T-helper 1 cell treated with Interleukin-12 subunit alpha and Interleukin-12 subunit beta and Interleukin-4 antibody, amounts not matched to agents 30 μg/mL and 1 μg/mL, for 36 hours (primary cell): ENCODE measurements at regions not wholly inside any gene's neighbourhood (a gene's known extent, or its start where the extent isn't known, plus 50 kb on each side); places are given as distances from the start of the nearest gene placed in this dataset.
"Not testable (repeated sequence)": the region's sequence is repeated elsewhere in the genome, so short reads cannot be mapped to it uniquely, and the experiment has no call there.

Experiments used
- H3K27ac Mint-ChIP-seq: one replicate; pipeline ENCODE4 v1.8.0; 2021; ENCODE audit warnings: mild to moderate bottlenecking, mixed read lengths
- H3K27me3 Mint-ChIP-seq: one replicate; pipeline ENCODE4 v1.8.0; 2021; ENCODE audit warnings: low read depth, mixed read lengths
- H3K36me3 Mint-ChIP-seq: one replicate; pipeline ENCODE4 v1.8.0; 2021; ENCODE audit warnings: low read depth, mixed read lengths
- H3K4me1 Mint-ChIP-seq: one replicate; pipeline ENCODE4 v1.8.0; 2021; ENCODE audit warnings: low read depth, mixed read lengths
- H3K4me3 Mint-ChIP-seq: one replicate; pipeline ENCODE4 v1.8.0; 2021; ENCODE audit warnings: mild to moderate bottlenecking, moderate library complexity, mixed read lengths
- H3K9me3 Mint-ChIP-seq: one replicate; pipeline ENCODE4 v1.8.0; 2021; ENCODE audit warnings: mixed read lengths

GRCh38 chr16:66026787-66027330, 339.6 kb upstream of the CDH5 start:
- H3K4me3 Mint-ChIP-seq: no peak overlapping the region
- H3K27me3 Mint-ChIP-seq: no peaks in the 10 kb centered on the region
- no peaks in the 10 kb centered on the region for H3K36me3 Mint-ChIP-seq
- peaks cover 8% of the 10 kb centered on the region for H3K9me3 Mint-ChIP-seq
- H3K27ac Mint-ChIP-seq: no peak overlapping the region
- no peaks in the 10 kb centered on the region for H3K4me1 Mint-ChIP-seq

GRCh38 chr16:66026211-66026610, 340.3 kb upstream of the CDH5 start:
- Mint-ChIP-seq H3K36me3 (no peaks in the 10 kb centered on the region), H3K27ac (no peak overlapping the region), H3K4me1 (no peaks in the 10 kb centered on the region)

GRCh38 chr16:66025751-66026150, 340.7 kb upstream of the CDH5 start:
- no peak overlapping the region for H3K27ac Mint-ChIP-seq
- no peak overlapping the region for H3K4me3 Mint-ChIP-seq
- no peaks in the 10 kb centered on the region for H3K4me1 Mint-ChIP-seq
- peaks cover 8% of the 10 kb centered on the region for H3K9me3 Mint-ChIP-seq
- H3K27me3 Mint-ChIP-seq: no peaks in the 10 kb centered on the region
- H3K36me3 Mint-ChIP-seq: no peaks in the 10 kb centered on the region

More at GRCh38 chr16:66026211-66026610, 340.3 kb upstream of the CDH5 start:
- no peaks in the 10 kb centered on the region for H3K27me3 Mint-ChIP-seq
- peaks cover 8% of the 10 kb centered on the region for H3K9me3 Mint-ChIP-seq
- H3K4me3 Mint-ChIP-seq: no peak overlapping the region

- not testable (repeated sequence) for H3K4me1 Mint-ChIP-seq, H3K4me3 Mint-ChIP-seq, H3K27ac Mint-ChIP-seq, H3K9me3 Mint-ChIP-seq, H3K36me3 Mint-ChIP-seq, H3K27me3 Mint-ChIP-seq
Observed at GRCh38 chr16:66024567-66024966, 341.9 kb upstream of the CDH5 start.

GRCh38 chr16:66023481-66023880, 343.0 kb upstream of the CDH5 start:
- Mint-ChIP-seq H3K4me1 (no peaks in the 10 kb centered on the region), H3K27ac (no peak overlapping the region), H3K4me3 (no peak overlapping the region), H3K27me3 (no peaks in the 10 kb centered on the region), H3K36me3 (no peaks in the 10 kb centered on the region), H3K9me3 (peaks cover 8% of the 10 kb centered on the region)

GRCh38 chr16:66020642-66021041, 345.8 kb upstream of the CDH5 start:
- Mint-ChIP-seq H3K36me3 (no peaks in the 10 kb centered on the region), H3K27ac (no peak overlapping the region)

GRCh38 chr16:66020046-66020445, 346.4 kb upstream of the CDH5 start:
- no peak overlapping the region for H3K27ac Mint-ChIP-seq
- no peak overlapping the region for H3K4me3 Mint-ChIP-seq
- H3K4me1 Mint-ChIP-seq: no peaks in the 10 kb centered on the region
- H3K36me3 Mint-ChIP-seq: no peaks in the 10 kb centered on the region
- no peaks in the 10 kb centered on the region for H3K27me3 Mint-ChIP-seq
- peaks cover 7% of the 10 kb centered on the region for H3K9me3 Mint-ChIP-seq

More at GRCh38 chr16:66020642-66021041, 345.8 kb upstream of the CDH5 start:
- no peaks in the 10 kb centered on the region for H3K4me1 Mint-ChIP-seq
- H3K4me3 Mint-ChIP-seq: no peak overlapping the region
- H3K9me3 Mint-ChIP-seq: peaks cover 8% of the 10 kb centered on the region
- no peaks in the 10 kb centered on the region for H3K27me3 Mint-ChIP-seq

- H3K27ac Mint-ChIP-seq, H3K4me1 Mint-ChIP-seq, H3K9me3 Mint-ChIP-seq, H3K27me3 Mint-ChIP-seq, H3K4me3 Mint-ChIP-seq, H3K36me3 Mint-ChIP-seq: not testable (repeated sequence)
Observed at GRCh38 chr16:66019502-66019901, 347.0 kb upstream of the CDH5 start.

- H3K4me3 Mint-ChIP-seq: no peak overlapping the region
- no peaks in the 10 kb centered on the region for H3K36me3 Mint-ChIP-seq
- H3K9me3 Mint-ChIP-seq: no peaks in the 10 kb centered on the region
- H3K27me3 Mint-ChIP-seq: no peaks in the 10 kb centered on the region
- H3K27ac Mint-ChIP-seq: no peak overlapping the region
- no peaks in the 10 kb centered on the region for H3K4me1 Mint-ChIP-seq
Observed at GRCh38 chr16:66014221-66014620, 352.3 kb upstream of the CDH5 start.

GRCh38 chr16:66013486-66013885, 353.0 kb upstream of the CDH5 start:
- no peaks in the 10 kb centered on the region for H3K4me1 Mint-ChIP-seq
- no peak overlapping the region for H3K27ac Mint-ChIP-seq
- no peaks in the 10 kb centered on the region for H3K27me3 Mint-ChIP-seq
- H3K36me3 Mint-ChIP-seq: no peaks in the 10 kb centered on the region
- H3K9me3 Mint-ChIP-seq: no peaks in the 10 kb centered on the region
- H3K4me3 Mint-ChIP-seq: no peak overlapping the region

GRCh38 chr16:66008136-66008535, 358.4 kb upstream of the CDH5 start:
- Mint-ChIP-seq H3K4me1 (no peaks in the 10 kb centered on the region), H3K36me3 (no peaks in the 10 kb centered on the region), H3K27me3 (no peaks in the 10 kb centered on the region), H3K9me3 (no peaks in the 10 kb centered on the region), H3K27ac (no peak overlapping the region), H3K4me3 (no peak overlapping the region)

GRCh38 chr16:66007717-66008116, 358.8 kb upstream of the CDH5 start:
- Mint-ChIP-seq H3K36me3 (no peaks in the 10 kb centered on the region), H3K27ac (no peak overlapping the region), H3K27me3 (no peaks in the 10 kb centered on the region), H3K4me3 (no peak overlapping the region), H3K4me1 (no peaks in the 10 kb centered on the region), H3K9me3 (no peaks in the 10 kb centered on the region)

- Mint-ChIP-seq H3K4me3 (no peak overlapping the region), H3K9me3 (no peaks in the 10 kb centered on the region), H3K36me3 (no peaks in the 10 kb centered on the region), H3K4me1 (no peaks in the 10 kb centered on the region), H3K27ac (no peak overlapping the region), H3K27me3 (no peaks in the 10 kb centered on the region)
Observed at GRCh38 chr16:66006485-66006884, 360.0 kb upstream of the CDH5 start.

GRCh38 chr16:66004699-66005098, 361.8 kb upstream of the CDH5 start:
- H3K4me3 Mint-ChIP-seq: no peak overlapping the region
- H3K27ac Mint-ChIP-seq: no peak overlapping the region
- no peaks in the 10 kb centered on the region for H3K36me3 Mint-ChIP-seq
- H3K4me1 Mint-ChIP-seq: no peaks in the 10 kb centered on the region
- H3K27me3 Mint-ChIP-seq: no peaks in the 10 kb centered on the region
- no peaks in the 10 kb centered on the region for H3K9me3 Mint-ChIP-seq

GRCh38 chr16:66003201-66003600, 363.3 kb upstream of the CDH5 start:
- Mint-ChIP-seq H3K9me3 (no peaks in the 10 kb centered on the region), H3K27me3 (no peaks in the 10 kb centered on the region), H3K4me3 (no peak overlapping the region), H3K27ac (no peak overlapping the region), H3K4me1 (no peaks in the 10 kb centered on the region), H3K36me3 (no peaks in the 10 kb centered on the region)

- no peaks in the 10 kb centered on the region for H3K27me3 Mint-ChIP-seq
- no peaks in the 10 kb centered on the region for H3K9me3 Mint-ChIP-seq
- H3K36me3 Mint-ChIP-seq: no peaks in the 10 kb centered on the region
- no peaks in the 10 kb centered on the region for H3K4me1 Mint-ChIP-seq
- H3K4me3 Mint-ChIP-seq: no peak overlapping the region
- no peak overlapping the region for H3K27ac Mint-ChIP-seq
Observed at GRCh38 chr16:66002601-66003000, 363.9 kb upstream of the CDH5 start.
